Lower lobe of right lung (tissue), 2 donors: ENCODE measurements at regions not wholly inside any gene's neighbourhood (a gene's known extent, or its start where the extent isn't known, plus 50 kb on each side); places are given as distances from the start of the nearest gene placed in this dataset.

Source experiments
- ATAC-seq, 2 donors: fragments of 200-7000 bp; cut with Tn5 transposase; one replicate each; pipeline ENCODE4 v1.9.1; 2020 to 2022; ENCODE audit warnings: mild to moderate bottlenecking in 2 of 2, moderate library complexity in 2 of 2
- DNase-seq: peaks from one replicate; pipeline ENCODE4 v3.0.0-alpha.2; 2020
- H3K27ac ChIP-seq: fragments of 200-600 bp; one replicate; pipeline ENCODE4 v1.8.0; 2022
- H3K27me3 ChIP-seq: fragments of 200-600 bp; one replicate; pipeline ENCODE4 v1.8.0; 2022; ENCODE audit warnings: low read depth
- H3K36me3 ChIP-seq: fragments of 200-600 bp; one replicate; pipeline ENCODE4 v1.8.0; 2022; ENCODE audit warnings: mild to moderate bottlenecking
- H3K4me1 ChIP-seq: fragments of 200-600 bp; one replicate; pipeline ENCODE4 v1.8.0; 2022
- H3K4me3 ChIP-seq: fragments of 200-600 bp; one replicate; pipeline ENCODE4 v1.8.0; 2022; ENCODE audit warnings: mild to moderate bottlenecking
- H3K9me3 ChIP-seq: fragments of 200-600 bp; one replicate; pipeline ENCODE4 v1.8.0; 2022
- CTCF ChIP-seq: fragments of 200-600 bp; IDR thresholded peaks from one replicate; pipeline ENCODE4 v1.8.0; 2022; ENCODE audit warnings: antibody characterized with exemption, mild to moderate bottlenecking
- intact Hi-C: fragments of 100-400 bp; cut with DNase I; formaldehyde crosslinking; loops from one replicate; pipeline ENCODE4 v1.11.0; 2022
- donor health status: DM: no; HTN: yes; CAD: no; lungs with severe emphysema.

- DNase-seq (no peak), ATAC-seq (no peak)
- Histone ChIP-seq H3K27me3 (no peaks in the 10 kb centered on the region), H3K9me3 (no peaks in the 10 kb centered on the region), H3K36me3 (no peaks in the 10 kb centered on the region), H3K4me1 (no peaks in the 10 kb centered on the region), H3K27ac (no peak overlapping the region), H3K4me3 (no peak overlapping the region)
- no peak for TF ChIP-seq CTCF
- intact Hi-C loops, result loop anchor here (10.0 kb wide), 1 partner anchor 525 kb away; no protein-coding TSS in a partner anchor
Measured at GRCh38 chr6:163950159-163950558, 535.6 kb downstream of the QKI start.

DNA sequence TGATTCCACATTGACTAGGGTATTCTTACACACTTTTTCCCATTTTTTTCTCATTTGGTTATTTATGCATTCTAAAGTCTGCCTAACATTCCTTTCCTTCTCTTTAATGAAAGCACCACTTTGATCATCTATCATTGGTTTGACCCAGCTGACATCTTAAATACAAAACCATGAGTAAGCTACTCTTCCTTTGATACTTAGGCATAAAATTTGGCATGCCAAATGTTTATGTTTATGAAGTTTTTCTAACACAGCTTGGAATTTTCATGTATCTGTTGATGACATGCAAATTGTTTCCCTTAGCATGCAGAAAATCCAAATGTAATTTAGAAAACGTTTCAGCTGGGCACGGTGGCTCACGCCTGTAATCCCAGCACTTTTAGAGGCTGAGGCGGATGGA is 534.9 kb downstream of the QKI start:
- Histone ChIP-seq H3K27ac (no peak overlapping the region), H3K27me3 (no peaks in the 10 kb centered on the region), H3K9me3 (no peaks in the 10 kb centered on the region), H3K36me3 (no peaks in the 10 kb centered on the region), H3K4me3 (no peak overlapping the region), H3K4me1 (no peaks in the 10 kb centered on the region)
- DNase-seq (no peak), ATAC-seq (no peak)
- TF ChIP-seq CTCF, result no peak
- intact Hi-C loops, result no loop called here

GRCh38 chr6:163948250-163948649 is 533.7 kb downstream of the QKI start:
- H3K9me3 ChIP-seq, result no peaks in the 10 kb centered on the region
- no peaks in the 10 kb centered on the region for H3K36me3 ChIP-seq
- H3K27me3 ChIP-seq, result no peaks in the 10 kb centered on the region
- H3K27ac ChIP-seq, result no peak overlapping the region
- H3K4me3 ChIP-seq, result no peak overlapping the region
- no peak for TF ChIP-seq CTCF
- no peaks in the 10 kb centered on the region for H3K4me1 ChIP-seq
- ATAC-seq (no peak), DNase-seq (no peak)
- intact Hi-C loops, result no loop called here

GRCh38 chr6:163947276-163947675 is 532.8 kb downstream of the QKI start:
- no peak for TF ChIP-seq CTCF
- H3K27ac ChIP-seq, result no peak overlapping the region
- intact Hi-C loops, result no loop called here
- H3K9me3 ChIP-seq, result no peaks in the 10 kb centered on the region
- H3K4me1 ChIP-seq, result no peaks in the 10 kb centered on the region
- DNase-seq (no peak), ATAC-seq (no peak)
- no peaks in the 10 kb centered on the region for H3K27me3 ChIP-seq
- H3K4me3 ChIP-seq, result no peak overlapping the region
- no peaks in the 10 kb centered on the region for H3K36me3 ChIP-seq

DNA sequence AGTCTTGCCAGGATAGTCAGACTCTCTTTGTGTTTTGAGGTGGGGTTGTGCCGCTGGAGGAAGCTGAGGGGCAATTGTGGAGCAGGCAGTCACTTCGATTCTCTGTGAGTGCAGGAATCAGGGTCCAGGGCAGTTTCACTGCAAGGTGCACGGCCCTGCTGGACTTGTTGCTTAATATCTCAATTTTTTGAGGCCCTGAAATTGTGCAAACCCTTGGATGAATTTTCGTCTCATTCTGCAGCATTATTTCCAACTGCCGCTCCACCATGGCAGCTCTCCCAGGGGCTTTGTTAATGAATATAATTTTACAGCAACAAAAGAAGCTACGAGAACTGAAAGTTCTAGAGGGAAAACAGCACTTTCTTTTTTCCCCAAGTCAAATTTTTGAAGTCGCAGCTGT is 531.9 kb downstream of the QKI start:
- H3K4me3 ChIP-seq, result no peak overlapping the region
- TF ChIP-seq CTCF, result no peak
- H3K27me3 ChIP-seq, result no peaks in the 10 kb centered on the region
- H3K27ac ChIP-seq, result no peak overlapping the region
- ATAC-seq (no peak), DNase-seq (no peak)
- H3K36me3 ChIP-seq, result no peaks in the 10 kb centered on the region
- intact Hi-C loops, result no loop called here
- no peaks in the 10 kb centered on the region for H3K9me3 ChIP-seq
- no peaks in the 10 kb centered on the region for H3K4me1 ChIP-seq

DNA sequence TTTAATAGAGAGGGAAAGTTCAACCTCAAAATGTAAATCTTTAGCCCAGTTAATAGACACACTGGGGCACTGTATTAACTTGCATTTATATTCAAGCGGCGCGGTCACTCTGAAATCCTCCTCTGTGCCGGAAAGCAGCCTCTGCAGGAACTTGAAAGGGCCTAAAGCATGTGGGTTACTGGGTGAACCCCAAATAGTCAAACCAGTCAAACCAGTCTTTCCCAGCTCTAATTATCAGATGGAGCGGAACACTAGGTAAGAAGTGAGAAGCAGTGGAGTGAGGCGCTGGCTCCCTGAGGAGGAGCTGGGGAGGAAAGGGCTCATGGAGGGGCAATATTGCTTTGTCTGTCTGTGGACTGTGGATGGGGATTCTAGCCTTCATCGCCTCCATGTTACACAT is 531.3 kb downstream of the QKI start:
- Histone ChIP-seq H3K27me3 (no peaks in the 10 kb centered on the region), H3K4me1 (no peaks in the 10 kb centered on the region), H3K36me3 (no peaks in the 10 kb centered on the region), H3K4me3 (no peak overlapping the region), H3K9me3 (no peaks in the 10 kb centered on the region), H3K27ac (no peak overlapping the region)
- ATAC-seq, result peak; percentile 69 to 71
- no peak for TF ChIP-seq CTCF
- intact Hi-C loops, result no loop called here
- no peak for DNase-seq
